HG03280 (cell line): ENCODE measurements at regions not wholly inside any gene's neighbourhood (a gene's known extent, or its start where the extent isn't known, plus 50 kb on each side); places are given as distances from the start of the nearest gene placed in this dataset.

Experiments used
- ATAC-seq: cut with Tn5 transposase; IDR thresholded peaks from one replicate; pipeline ENCODE4 v1.9.1; 2021; ENCODE audit warnings: mild to moderate bottlenecking, moderate library complexity; ENCODE audit not compliant: unreplicated experiment

DNA sequence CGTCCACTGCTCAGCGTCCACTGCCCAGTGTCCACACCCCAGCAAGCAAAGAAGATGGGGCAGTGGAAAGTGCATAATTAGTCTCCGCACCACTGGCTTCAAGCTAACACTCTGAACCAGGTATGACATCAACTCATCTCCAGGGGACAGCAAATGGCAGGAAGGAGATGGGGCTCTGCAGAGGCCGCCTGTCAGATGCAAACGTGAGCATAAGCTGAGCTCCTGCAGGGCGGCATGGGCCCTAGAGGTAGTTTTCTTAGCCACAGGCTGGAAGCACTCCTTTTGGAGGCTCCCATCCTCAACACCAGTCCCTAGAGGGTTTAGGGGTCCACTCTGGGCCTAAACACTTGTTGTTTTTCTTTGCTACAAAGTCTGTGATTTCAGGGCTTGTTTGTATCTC is 335.8 kb upstream of the MKI67 start:
- ATAC-seq = no peak

DNA sequence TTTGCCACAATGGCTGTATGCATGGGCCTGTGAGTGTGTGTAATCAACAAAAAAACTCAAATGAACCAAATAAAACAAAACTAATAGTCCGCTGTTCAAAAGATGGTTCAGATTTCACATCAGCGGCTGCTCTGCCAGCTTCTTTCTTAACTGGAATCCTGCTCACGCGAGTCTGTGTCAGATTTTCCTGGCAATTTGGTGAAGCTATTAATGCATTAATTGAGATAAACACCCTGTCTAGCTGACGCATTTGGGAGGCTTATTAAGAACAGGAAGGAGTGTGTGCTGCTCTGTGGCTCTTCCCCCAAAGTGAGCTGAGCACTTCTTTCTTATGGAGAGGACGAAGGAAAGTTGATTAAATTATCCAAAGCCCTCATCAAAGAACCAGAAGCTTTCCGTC is 336.6 kb upstream of the MKI67 start:
- ATAC-seq = no peak

DNA sequence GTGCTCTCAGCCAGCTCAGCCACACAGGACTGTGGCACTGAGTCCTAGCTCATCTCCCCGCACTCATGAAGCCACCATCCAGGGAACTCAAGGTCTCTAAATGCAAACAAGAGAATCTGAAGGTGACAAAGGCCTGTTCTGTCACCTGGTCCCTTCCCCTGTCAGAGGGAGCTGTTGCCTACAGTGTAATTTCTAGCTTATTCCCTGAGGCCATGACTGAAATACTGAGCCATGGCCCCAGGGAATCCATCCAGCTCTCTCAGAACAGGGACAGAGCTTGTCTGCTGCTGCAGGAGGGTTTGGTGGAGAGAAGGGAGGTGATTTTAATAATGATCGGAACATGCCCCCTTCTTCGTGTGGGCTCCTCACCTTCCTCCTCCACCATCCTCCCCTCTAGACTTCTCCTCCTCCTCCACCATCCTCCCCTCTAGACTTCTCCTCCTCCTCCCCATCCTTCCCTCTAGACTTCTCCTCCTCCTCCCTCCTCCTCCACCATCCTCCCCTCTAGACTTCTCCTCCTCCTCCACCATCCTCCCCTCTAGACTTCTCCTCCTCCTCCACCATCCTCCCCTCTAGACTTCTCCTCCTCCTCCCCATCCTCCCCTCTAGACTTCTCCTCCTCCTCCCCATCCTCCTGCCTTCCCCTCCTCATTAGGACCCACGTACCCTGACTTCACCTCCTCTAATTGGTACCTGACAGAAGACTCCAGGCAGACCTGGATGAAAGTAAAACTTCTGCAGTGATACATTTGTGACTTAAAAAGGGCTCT is 338.0 kb upstream of the MKI67 start:
- no peak for ATAC-seq

DNA sequence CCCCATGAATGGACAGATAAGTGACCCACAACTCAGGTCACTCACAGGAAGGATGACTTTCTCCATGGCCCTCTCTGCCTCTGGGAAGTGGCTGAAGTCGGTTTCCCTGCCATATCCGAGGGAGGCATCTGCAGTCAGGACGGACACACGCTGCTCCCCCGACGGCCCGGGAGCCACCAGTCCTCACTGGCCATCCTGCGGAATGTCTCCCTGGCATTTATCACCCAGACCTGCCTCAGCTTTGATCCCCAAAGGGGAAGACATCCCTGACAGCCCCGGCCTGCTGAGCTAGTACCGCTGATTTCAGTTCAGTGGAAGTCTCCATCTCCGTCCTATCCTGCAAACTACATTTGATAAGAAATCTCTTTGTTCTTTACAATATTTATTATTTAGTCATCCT is 339.5 kb upstream of the MKI67 start:
- ATAC-seq = no peak

DNA sequence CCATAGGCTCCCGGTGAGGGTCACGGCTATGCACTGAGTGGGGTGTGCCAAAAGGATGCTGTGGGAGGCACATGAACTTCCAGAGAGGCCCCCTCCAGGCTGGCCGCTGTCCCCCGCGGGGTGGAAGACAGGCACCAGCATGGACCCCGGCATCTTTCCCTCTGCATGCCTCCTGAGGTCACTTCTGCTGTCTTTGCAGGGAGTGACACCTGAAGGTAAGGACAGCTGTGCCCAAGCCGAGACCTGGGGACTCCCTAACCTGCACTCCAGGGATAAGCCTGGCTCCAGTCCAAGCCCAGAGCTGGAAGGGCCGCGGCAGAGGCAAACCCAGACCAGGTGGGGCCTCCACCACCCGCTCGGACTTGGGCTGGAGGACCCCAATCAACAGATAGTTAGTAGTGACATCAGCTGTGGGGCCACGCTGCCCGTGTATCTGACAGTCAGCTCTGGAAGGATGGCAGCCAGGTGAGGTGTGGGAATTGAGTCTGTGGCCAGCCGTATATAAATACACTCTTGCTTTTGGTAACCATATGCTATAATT is 340.7 kb upstream of the MKI67 start:
- ATAC-seq = no peak

DNA sequence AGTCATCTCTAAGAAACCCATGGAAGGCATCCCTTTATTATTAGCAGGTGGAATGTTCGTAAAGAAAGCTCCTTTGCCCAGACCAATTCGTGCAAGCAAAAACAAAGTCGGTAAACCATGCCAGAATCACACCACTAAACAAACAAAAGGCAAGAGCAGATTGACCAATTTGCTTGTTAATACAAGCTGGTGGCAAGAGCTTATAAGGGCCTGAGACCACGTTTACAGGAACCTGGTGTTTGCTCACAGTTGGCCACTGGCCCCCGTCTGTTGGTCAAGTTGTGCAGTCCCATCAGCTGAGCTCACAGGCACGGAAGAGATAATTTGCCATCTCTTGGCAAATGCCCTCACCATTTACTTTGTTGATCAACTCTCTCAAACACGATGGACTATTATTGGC is 342.2 kb upstream of the MKI67 start:
- no peak for ATAC-seq

DNA sequence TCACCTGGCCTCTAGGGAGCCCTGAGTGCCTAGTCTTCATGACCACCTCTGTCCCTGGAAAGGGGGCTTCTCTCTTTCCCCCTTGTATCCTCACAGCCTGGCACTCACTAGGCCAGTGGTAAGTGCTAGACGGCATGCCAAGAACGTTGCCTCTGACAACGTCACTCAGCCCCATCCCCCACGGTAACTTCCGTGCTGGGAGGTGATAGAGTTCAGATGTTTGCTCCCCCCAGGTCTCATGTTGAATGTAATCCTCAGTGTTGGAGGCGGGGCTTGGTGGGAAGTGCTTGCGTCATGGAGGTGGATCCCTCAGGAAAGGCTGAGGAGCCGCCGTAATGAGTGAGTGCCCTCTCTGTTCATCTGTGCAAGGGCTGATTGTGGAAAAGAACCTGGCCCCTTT is 343.3 kb upstream of the MKI67 start:
- ATAC-seq = no peak

DNA sequence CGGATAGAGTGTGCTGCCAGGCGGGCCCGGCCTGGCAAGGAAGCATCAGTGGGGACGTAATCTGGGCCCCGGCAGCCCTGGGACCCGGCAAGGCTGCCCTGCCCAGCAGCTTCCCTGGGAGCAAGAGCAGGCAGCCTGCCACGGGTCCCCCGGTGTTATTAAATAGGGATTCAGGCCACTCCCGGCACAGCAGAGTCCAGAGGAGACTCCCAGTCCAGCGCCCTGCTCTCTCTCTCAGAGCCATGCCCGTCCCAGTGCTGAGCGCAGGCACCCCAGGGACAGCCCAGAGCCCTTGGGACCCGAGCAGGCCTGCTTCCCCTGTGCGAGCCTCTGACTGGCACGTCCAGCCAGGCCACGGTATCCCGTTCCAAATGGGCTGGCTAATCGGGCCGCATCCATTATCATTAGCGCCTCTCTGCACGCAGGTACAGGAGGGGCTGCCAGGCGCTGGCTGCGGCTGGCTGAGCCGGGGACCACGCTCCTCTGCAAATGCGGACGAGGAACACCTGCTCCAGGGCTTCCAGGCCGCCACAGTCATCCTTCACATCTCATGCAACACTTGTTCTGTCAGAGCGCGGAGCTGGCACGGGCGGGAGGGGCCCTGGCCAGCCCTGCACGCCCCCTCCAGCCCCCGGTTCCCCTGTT is 344.2 kb upstream of the MKI67 start:
- ATAC-seq = no peak

DNA sequence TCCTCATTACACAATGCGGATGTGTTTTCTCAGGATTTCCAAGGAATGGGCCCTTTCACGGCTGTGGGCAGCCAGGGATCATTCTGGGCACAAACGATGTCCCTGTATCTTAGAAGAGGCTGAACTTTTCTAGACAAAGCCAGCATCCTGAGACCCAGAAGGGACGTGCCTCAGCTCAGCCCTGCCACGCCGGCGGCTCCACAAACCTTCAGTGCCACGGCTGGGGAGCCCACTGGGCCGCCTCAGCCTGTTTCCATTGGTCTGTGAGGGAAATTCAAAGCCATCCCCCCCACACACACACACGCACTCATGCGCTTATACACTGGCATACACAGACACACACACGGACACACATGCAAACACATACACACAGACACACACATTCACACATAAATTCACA is 344.9 kb upstream of the MKI67 start:
- no peak for ATAC-seq

DNA sequence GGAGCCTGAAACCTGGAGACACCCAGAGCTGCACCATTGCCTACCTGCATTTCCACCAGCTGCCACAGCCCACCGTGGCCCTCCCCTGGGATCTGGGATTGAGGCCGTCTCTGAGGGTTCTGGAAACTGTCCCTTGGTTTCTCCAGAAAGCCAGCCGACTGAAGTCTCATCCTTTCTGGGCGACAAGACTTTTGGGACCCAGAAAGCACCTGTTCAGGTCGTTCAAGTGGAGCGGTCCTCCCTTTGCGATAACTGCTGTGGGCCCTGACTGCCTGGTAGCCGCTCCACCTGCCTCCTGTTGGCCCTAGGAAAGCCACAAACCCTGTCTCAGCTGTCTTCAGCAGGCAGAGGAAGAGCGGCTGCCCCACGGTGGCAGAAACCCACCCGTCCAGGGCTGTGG is 346.0 kb upstream of the MKI67 start:
- ATAC-seq = no peak

DNA sequence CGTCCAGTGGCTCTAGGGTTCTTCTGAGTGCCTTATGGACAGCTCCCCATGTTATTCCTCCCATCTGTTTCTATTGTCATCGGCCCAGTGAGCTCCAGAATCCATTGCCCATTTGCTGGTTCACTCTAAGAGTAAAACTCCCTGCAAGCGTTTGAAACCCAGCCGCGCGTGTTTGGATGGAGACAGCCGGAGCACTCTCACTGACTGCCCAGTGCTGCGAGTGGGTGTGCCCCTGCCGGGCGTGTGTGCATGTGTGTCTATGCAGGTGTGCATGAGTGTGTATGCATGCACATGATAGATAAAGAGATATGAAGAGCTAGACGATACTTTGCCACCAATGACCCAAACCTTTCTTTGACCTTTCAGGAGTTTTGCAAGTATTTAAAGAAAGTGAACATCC is 347.2 kb upstream of the MKI67 start:
- ATAC-seq = no peak

DNA sequence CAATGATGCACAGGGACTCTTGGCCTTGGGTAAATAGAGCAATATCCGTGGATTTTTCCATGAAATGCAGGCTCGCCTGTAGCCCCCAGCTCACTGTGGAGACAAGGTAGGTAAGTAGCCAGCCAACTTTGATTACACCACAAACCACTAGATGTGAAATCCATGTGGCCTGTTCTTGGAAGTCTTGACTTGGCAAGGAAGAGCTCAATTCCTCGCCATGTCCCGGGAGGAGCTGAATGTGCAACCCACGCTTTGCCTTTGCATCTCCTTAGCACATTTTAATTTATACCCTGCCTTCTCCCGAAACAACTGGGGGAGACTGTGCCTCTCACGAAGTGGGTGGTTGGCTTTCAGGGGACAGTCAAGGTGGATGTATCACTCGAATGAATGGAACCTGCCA is 347.7 kb upstream of the MKI67 start:
- ATAC-seq = no peak

DNA sequence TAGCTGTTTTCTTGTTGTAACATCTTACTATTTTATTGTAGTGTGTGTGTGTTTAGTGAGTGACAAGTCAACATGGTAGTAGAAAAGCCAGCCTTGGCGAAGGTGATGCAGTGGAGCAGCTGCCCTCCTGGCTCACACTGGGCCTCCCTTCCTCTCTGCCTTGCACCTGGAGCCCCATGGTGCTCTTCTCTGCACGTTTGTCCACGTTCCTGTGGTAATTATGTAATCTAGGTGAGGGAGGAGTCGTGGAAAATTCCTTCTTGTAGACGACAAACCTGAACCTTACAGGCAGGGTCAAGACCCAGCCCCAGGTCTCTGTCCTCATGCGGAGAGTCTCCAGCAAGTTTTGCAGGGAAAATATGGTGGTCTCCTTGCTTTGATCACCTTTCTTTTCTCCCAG is 348.3 kb upstream of the MKI67 start:
- no peak for ATAC-seq

DNA sequence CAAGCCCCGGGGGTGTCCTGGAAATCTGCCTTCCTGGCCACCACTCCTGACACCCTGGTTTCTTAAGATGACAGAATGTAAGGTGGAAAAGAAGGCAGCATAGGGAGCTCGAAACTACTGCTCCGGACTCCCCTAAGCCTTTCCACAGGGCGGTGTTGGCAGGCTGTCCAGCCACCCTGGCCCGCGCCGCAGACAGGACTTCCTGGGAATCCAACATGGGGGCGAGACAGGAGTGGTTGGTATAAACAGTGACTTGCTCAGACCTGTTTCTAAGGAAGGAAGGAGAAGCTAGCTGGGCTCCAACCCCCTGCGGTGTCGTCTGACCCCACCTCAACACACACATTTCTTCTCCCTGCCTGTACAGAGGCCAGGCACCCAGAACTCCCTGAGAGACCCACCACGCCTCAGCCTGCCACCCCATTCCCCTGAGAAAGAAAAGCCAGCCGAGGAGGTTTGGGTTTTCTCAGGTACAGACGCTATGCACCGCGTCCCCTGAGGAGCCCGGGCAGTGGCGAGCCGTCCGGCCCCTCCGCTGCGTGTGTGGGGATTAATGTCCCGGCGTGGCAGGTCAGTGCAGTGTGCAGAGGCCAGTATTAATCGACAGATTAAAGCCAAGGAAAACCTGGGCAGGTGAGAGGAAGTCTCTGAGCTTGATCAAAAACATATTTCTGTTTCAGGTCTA is 349.6 kb upstream of the MKI67 start:
- no peak for ATAC-seq

DNA sequence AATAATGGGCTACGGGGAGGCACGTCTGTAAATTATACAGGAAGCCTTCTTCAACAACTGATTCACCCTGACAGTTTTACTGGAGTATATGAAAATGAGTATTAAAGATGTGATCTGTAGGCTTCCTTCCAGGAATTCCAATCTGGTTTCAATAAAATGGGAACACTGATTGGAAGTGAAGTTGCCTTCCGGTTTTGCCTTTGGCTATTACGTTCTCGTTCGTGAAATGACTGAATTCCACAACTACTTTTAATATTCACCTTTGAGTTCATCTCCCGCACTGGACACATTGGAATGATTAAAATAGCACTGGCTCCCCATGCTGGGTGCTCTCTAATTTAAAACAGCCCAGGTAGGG is 350.1 kb upstream of the MKI67 start:
- no peak for ATAC-seq

DNA sequence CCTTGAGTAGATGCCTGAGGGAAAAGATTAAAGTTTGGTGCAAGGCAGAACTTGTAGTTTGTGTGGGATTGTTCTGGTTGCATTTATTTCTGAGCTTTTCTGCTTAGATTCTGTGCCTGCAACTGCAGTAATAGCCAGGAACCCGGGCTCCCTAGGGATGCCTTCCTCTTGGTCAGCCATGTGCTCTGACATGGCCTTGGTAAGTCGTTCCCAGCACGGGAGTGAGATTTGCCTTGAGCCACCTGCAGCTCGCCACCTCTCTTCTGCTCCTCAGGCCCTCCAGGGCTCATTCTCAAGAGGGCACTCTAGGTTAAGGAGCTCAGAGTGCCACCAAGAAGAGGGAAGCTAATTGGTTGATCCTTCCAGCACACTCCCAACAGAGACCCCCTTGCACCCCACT is 350.6 kb upstream of the MKI67 start:
- no peak for ATAC-seq

DNA sequence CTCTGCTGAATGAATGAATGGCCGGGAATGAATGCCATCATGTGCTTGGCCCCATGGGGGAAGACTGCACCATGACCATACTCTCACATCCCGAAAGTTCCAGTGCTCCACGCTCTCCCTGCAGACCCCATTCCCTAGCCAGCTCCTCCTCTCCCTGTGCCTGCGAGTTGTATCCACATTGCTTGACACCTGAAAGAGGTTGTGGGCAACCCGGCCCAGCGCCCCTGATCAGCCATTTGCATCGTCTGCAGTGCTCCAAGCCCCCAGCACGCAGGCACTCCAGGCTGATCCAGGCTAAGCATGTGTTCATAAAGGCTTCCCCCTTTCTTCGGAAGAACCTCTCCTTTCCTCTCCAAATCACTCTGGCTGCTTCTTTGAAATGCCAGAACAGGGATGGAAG is 354.4 kb upstream of the MKI67 start:
- ATAC-seq = no peak

DNA sequence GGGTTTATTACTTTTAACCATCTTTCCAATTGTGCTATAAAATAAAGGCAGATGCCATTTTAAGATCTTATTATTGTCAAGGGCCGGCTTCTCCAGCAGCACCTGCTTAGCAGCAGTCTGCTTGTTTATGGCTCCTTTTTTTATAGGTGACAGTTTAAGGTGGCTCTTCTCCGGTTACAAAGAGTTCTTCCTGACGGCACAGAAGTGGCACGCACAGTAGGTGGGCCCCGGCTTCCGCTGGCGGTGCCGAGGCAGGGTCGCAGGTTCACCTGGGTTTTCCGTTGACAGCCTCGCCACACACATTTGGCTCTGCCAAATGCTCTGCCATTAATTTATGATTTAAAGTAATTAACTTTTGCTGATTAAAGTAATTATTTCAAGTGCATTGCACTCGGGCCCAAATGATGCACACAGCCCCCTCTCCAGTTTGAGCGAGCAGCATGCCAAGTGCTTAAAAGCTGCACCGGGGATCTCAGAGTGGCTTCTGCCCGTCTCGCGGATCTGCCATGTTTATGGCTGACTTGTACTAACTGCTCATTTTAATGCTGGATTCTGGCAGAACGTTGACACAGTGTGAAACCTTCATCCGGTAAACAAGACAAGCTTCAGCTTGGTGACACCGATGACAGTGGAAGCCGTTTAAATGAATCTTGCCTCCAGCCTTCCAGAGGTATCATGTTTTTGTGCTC is 355.1 kb upstream of the MKI67 start:
- no peak for ATAC-seq

DNA sequence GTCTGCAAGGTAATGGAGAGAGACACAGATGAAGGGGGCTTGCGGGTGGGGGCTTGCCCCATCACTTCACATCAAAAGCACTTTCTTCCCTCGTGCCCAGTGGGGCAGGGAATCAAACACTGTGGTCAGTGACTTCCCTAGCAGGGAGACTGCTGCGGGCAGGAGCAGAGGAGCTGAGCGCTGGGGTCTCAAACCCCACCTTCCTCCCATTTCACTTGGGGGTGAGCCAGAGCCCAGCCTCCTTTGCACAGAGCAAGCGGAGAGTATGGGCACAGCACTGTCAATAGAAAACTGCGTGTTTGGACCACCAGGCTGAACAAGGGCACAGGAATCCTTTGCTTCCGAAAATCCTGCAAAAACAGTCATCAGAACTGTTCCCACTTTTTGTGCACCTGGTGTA is 355.8 kb upstream of the MKI67 start:
- no peak for ATAC-seq

DNA sequence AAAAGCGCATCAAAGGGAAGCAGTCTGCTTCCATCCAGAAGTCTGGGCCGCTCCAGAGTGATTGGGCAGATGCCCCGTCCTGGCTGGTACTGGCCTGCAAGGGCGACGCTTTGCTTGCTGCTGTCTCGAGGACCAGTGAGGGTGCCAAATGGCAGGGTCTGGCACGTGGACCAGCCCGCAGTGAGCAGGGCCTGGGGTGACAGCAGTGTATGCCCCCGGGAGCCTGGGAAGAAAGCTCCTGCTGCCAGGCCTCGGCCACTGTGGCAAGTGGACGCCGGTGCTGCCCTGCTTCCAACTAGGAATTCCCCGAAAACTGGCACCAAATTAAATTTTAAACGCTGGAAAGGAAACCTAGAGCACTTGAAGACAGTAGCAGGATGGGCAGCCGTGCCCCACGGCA is 357.0 kb upstream of the MKI67 start:
- no peak for ATAC-seq

DNA sequence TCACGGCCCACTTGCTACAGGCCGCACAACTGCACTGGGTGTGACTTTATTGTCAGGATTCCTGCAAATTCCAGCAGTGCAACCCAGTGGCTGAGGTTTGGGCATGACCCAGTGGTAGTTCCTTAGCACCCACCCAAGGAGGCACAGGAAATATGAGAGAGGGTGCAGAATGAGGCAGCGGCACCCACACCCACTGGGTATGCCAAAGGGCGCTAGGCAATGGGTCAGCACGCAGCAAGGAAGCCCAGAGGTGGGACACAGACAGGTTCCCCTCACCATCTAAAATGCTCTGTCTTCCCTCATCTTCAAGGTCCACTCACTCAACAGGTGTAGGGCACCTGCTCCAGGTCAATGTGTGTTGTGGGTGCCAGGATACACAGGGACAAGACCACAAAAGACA is 357.8 kb upstream of the MKI67 start:
- ATAC-seq = no peak
